ENCODE measurements at regions not wholly inside any gene's neighbourhood (a gene's known extent, or its start where the extent isn't known, plus 50 kb on each side); places are given as distances from the start of the nearest gene placed in this dataset.
"Not testable (repeated sequence)": the region's sequence is repeated elsewhere in the genome, so short reads cannot be mapped to it uniquely, and the experiment has no call there.

- no peak for DNase-seq (ENCODE audit: low read depth)
Observed at GRCh38 chr10:31124852-31125251, 93.2 kb upstream of the ZNF438 start.

GRCh38 chr10:31125789-31126188 is 94.1 kb upstream of the ZNF438 start:
- no peak for DNase-seq (ENCODE audit: low read depth)

GRCh38 chr10:31126593-31126992 is 94.9 kb upstream of the ZNF438 start:
- no peak for DNase-seq (ENCODE audit: low read depth)

GRCh38 chr10:31128536-31128935 is 96.9 kb upstream of the ZNF438 start:
- no peak for DNase-seq (ENCODE audit: low read depth)

- no peak for DNase-seq (ENCODE audit: low read depth)
Observed at GRCh38 chr10:31129271-31129670, 97.6 kb upstream of the ZNF438 start.

GRCh38 chr10:31129880-31130405 is 98.3 kb upstream of the ZNF438 start:
- DNase-seq (ENCODE audit: low read depth): no peak

- no peak for DNase-seq (ENCODE audit: low read depth)
Observed at GRCh38 chr10:31130406-31130805, 98.7 kb upstream of the ZNF438 start.

- no peak for DNase-seq (ENCODE audit: low read depth)
Observed at GRCh38 chr10:31131251-31131650, 99.6 kb upstream of the ZNF438 start.

- DNase-seq (ENCODE audit: low read depth): no peak
Observed at GRCh38 chr10:31132681-31133244, 101.1 kb upstream of the ZNF438 start.

- no peak for DNase-seq (ENCODE audit: low read depth)
Observed at GRCh38 chr10:31133251-31133791, 101.7 kb upstream of the ZNF438 start.

GRCh38 chr10:31133792-31134310 is 102.2 kb upstream of the ZNF438 start:
- peak; percentile 48 for DNase-seq (ENCODE audit: low read depth)

- DNase-seq (ENCODE audit: low read depth): no peak
Observed at GRCh38 chr10:31134311-31134952, 102.8 kb upstream of the ZNF438 start.

GRCh38 chr10:31135171-31135570 is 103.5 kb upstream of the ZNF438 start:
- DNase-seq (ENCODE audit: low read depth): no peak

GRCh38 chr10:31135791-31136190 is 104.1 kb upstream of the ZNF438 start:
- not testable (repeated sequence) for DNase-seq (ENCODE audit: low read depth)

GRCh38 chr10:31136386-31136785 is 104.7 kb upstream of the ZNF438 start:
- DNase-seq (ENCODE audit: low read depth): no peak

GRCh38 chr10:31136930-31137885 is 105.5 kb upstream of the ZNF438 start:
- DNase-seq (ENCODE audit: low read depth): no peak

GRCh38 chr10:31138026-31138553 is 106.4 kb upstream of the ZNF438 start:
- no peak for DNase-seq (ENCODE audit: low read depth)

- DNase-seq (ENCODE audit: low read depth): no peak
Observed at GRCh38 chr10:31139497-31139896, 107.8 kb upstream of the ZNF438 start.

- DNase-seq (ENCODE audit: low read depth): no peak
Observed at GRCh38 chr10:31140716-31141115, 109.1 kb upstream of the ZNF438 start.

GRCh38 chr10:31142026-31142425 is 110.4 kb upstream of the ZNF438 start:
- DNase-seq (ENCODE audit: low read depth): no peak

- DNase-seq (ENCODE audit: low read depth): no peak
Observed at GRCh38 chr10:31143331-31143935, 111.8 kb upstream of the ZNF438 start.

GRCh38 chr10:31145986-31146385 is 114.3 kb upstream of the ZNF438 start:
- no peak for DNase-seq (ENCODE audit: low read depth)

Data from activated T-helper 1 cell treated with Interleukin-2 at 50 U/mL for 16 hours (primary cell).